GM21390 (cell line): ENCODE measurements at regions not wholly inside any gene's neighbourhood (a gene's known extent, or its start where the extent isn't known, plus 50 kb on each side); places are given as distances from the start of the nearest gene placed in this dataset.
"Not testable (repeated sequence)": the region's sequence is repeated elsewhere in the genome, so short reads cannot be mapped to it uniquely, and the experiment has no call there.

Experiments used
- ATAC-seq: cut with Tn5 transposase; IDR thresholded peaks from one replicate; pipeline ENCODE4 v1.9.1; 2021; ENCODE audit not compliant: unreplicated experiment

DNA sequence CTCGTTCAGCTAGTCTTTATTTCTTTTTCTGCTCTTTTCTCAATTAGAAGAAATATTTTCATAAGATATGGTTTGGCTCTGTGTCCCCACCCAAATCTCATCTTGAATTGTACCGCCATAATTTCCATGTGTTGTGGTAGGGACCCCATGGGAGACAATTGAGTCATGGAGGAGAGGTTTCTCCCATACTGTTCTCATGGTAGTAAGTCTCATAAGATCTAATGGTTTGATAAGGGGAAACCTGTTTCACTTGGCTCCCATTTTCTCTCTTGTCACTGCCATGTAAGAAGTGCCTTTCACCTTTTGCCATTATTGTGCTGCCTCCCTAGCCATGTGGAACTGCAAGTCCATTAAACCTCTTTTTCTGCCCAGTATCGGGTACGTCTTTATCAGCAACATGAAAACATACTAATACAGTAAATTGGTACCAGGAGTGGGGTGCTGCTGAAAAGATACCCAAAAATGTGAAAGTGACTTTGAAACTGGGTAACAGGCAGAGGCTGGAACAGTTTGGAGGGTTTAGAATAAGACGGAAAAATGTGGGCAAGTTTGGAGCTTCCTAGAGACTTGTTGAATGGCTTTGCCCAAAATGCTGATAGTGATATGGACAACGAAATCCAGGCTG lies 112.0 kb upstream of the SMARCA2 start:
- ATAC-seq: not testable (repeated sequence)

DNA sequence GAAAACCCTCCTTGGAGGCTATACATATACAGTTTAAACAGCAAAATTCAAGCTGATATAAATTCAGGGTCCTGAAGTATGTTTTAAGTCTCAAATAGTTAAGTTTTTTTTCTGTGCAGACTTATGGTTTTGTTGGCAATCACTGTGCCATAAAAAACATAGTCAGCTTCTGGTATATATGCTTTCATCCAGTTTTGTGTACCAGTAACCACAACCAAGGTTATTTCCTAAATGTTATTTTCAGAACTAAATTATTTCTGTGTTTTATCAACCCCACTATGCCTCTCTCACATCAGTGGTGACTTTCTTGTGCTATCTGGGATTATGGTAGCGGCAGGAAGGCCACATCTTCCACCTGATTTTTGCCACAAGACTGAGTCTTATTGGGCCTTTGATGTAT lies 107.7 kb upstream of the SMARCA2 start:
- no peak for ATAC-seq

DNA sequence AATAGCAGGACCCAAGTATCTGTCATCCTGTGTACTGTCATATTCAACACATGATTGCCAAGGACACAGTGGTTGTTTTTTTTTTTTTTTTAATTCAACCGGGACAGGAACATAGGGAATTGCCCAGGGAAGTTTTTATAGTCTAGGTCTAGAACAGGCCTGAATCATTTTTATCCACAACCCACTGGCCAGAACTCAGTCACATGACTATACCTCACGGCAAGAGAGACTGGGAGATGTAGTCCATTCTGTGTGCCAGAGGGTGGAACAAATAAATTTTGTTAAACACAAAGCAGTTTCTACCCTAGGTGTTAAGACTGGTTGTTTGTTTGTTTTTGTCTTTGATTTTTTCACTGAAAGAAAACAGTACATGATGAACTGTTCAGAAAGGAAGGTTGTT lies 105.8 kb upstream of the SMARCA2 start:
- no peak for ATAC-seq

DNA sequence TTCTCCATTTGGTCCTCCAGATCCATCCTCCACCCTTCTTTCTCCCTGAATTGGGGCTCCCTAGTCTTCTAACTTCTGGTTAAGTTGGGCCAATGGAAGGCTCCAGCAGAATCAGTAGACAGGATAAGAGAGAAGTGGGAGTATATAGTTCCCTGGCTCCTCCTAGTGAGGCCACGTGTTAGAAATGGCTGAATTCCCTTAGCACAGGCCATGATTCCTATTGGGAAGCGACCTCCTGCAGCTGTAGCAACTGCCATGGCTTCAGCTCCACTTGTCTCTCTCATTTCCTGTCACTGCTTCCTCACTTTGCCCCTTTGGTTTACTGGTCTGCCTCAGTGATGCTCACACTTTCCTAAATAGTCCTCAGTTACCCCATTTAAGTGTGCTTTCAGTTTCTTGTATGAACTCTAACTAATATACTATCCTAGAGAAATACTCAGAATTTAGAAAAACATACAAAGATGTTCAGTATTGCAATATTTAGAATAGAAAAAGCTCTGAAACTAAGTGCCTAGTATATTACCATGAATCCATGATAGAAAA lies 104.8 kb upstream of the SMARCA2 start:
- no peak for ATAC-seq

DNA sequence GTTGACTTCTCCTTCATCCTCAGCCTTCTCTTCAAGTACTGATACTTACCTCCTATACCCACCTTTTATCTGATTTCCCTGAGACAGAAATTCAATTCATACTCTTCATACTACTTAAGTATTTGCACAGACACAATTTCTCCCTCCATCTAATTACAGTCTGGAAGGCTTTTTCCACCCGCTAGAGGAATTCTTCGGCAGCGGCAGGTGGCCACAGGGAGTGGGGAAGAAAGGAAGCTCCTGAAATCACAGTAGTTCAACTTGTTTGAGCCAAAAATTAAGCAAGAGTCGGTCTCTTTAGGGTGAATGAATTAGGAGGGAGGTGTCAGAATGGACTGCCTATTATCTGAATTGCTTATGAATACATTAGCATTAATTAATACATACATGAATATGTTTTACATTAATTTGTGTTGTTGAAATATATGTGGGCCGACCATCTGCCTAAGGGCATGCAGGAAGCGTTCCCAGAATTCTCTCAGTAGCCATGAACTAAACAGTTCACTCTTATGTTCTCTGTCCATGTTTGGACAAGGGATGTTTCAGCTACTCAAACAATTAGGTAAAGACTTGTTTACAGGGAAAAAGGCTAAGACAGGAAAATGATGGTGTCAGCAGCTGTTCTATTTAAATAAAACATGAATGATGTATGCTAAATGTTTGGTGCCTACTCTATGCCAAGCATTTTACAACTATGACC lies 101.4 kb upstream of the SMARCA2 start:
- no peak for ATAC-seq

DNA sequence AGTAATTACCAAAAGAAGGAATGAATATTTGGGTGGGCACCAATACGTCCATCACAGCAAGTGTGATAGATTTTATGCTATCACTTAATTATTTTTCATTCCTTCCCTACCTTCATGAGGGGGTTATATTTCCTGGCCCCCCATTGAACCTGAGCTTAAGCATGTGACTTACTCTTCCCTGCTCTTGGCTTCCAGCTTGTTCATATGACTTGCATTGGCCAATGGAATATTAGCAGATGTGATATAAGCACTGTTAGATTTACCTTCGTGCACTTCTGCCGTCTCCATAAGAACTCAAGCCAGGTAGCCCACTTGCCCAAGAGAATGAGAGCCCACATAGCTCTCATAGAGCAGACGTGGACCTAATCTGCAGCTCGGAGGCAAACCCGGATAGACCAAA lies 99.1 kb upstream of the SMARCA2 start:
- ATAC-seq: no peak

DNA sequence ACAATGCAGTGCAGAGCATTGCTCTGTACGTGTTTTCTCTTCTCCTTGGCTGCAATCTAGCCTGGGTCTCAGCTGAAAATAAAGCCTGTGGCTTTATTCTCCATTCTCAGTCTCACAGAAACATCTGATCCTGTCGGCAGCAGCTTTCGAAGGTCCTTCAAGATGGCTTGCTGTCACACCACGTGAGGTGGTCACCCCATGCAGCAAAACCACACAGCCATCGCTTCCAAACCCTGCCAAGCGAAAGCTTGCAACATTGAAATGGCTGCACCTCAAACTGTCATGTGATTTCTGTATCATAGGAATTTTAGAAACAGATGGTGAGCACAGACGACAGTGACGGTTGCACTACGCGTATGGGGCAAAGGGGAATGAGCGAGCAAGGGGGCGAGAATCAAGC lies 98.5 kb upstream of the SMARCA2 start:
- no peak for ATAC-seq

DNA sequence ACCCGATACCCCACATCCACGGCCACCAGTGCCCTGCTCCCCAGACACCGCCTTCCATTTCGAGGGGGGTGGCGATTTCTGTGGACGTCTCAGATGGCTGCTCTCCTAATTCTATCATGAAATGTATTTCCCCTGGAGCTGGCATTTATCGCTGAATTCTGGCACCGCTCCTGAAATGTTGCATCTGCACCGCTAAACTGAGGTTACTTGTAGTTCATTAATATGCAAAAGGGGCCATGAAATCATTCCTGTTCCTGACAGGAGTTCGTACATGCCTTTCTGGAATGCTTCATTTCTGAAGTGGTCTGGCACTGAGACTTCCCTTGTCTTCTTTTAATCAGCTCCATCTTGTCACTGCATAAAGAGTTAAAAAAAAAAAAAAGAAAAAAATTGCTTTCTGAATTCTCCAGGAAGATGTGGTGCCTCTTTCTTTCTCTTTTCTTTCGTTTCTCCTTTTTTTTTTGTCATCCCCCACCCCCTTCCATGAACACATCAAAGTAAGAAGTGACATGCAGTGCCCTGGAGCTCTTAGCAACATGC lies 97.7 kb upstream of the SMARCA2 start:
- no peak for ATAC-seq

DNA sequence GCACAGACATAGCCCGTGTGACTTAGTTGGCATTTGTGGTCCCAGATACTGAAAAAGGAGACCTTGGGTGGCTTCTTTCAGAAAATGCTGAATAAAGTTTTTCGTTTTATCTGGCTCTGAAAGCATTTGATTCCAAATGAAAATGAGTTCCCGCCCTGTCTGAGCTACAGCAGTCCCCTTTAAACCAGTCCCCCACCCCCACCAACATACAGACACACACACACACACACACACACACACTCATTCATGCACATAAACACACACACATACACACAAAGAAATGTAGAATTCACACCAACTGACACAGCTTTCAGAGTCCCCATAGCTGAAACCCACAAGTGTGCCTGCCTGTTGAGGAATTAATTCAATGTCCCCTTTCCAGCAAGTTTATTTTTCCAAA lies 97.0 kb upstream of the SMARCA2 start:
- ATAC-seq: no peak

DNA sequence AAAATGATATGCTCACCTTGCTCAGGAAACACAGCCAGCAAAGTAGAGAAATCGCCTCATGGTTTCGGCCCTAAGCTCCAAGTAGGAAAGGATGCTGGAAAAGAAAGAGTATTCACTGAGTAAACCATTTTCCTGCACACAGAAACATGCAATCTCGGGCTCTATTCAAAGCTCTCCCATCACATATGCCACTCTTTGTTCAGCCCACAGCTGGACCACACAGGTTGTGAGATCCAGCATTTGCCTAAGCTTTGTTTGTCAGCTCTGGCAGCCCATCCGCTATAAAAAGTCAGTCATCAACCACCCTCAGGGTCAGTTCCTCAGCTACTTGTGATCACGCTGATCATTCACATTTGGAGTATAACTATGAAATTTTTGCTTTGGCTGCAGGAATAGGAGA lies 96.5 kb upstream of the SMARCA2 start:
- no peak for ATAC-seq

DNA sequence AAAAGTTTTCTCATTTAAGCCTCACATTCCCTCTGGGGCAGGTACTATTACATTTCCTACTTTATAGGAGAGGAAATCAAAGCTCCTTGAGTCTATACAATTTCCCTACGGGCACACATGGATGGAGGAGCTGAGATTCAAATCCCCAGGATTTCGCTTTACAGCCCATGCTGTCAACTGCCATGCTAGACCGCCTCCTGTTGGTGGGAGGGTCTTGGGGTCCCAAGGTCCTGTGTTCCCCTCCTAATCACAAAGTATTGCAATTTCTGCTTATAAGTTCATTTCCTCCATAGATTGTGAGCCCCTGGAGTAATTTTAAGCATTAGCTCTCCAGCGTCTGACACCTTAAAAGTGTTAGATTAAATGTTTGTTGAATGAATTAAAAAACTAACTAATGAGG lies 95.9 kb upstream of the SMARCA2 start:
- ATAC-seq: no peak

DNA sequence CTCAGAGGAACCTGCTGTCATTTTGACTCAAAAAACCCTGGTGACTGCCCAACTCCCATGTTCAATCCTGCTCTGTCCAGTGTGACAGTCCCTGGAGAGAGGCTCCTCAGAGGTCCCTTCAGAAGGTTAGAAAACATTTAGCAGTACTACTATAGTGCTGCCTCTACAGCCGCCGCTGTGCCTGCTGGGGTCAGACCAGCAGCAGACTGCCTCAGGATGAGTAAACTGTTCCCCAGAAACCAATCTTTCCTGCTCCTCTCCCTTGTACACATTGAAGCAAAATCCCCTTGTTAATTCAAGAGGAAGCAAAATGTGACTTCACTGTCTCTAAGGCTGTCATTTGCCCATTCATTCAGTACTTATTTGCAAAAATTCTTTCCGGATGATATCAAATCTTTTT lies 94.8 kb upstream of the SMARCA2 start:
- ATAC-seq: no peak

DNA sequence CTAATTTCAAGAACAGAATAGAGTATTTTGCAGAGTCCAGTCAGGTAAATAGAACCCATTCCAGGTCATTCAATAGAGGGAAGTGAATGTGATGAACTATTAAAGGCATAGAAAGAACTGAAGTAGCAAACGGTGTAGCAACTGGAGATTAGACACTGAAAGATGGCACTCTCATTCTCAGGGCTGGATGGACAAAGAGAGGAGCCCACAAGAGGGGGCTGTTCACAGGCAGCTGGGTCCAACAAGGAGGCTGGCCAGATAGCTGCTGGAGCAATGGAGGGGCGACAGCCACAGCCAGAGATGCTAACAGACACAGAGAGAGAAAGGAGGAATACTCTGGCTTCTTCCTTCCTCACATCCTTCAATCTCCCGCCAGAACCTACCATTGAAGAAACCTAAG lies 93.1 kb upstream of the SMARCA2 start:
- no peak for ATAC-seq

DNA sequence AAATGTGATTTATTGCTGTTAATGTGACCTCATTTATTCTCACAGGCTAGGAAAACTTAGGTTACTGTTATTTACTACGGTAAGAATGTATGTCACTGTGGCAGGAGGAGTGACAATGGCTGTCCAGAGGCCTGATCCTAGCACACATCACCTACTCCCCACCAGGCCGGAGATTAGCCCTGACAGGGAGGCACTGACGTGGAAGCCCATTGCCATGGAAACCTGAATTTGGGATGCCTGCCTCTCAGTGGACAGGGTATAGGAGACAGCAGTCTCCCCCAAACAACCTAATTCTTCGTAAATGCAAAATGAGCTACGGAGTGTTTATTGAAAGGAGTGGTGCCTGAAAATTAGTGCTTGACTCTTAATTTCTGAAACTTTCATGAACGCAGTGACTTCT lies 87.6 kb upstream of the SMARCA2 start:
- no peak for ATAC-seq

DNA sequence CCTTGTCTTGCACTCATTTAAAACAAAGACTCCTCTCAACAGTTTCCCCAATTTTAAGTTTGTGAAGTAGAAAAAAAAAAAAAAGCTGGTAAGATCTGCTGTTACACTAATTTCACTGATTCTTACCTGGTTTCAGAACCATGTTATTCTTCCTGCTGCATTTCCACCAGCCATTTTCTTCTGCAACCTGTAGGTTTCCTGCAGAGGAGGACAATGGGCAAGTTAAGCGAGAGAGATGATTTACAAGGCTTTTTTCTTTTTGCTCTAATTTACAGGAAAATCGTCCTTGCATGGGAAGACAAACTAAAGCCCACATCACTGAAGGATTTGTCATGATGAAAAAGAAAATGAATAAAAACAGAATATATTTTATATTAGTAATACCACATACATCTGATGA lies 86.0 kb upstream of the SMARCA2 start:
- ATAC-seq: no peak

DNA sequence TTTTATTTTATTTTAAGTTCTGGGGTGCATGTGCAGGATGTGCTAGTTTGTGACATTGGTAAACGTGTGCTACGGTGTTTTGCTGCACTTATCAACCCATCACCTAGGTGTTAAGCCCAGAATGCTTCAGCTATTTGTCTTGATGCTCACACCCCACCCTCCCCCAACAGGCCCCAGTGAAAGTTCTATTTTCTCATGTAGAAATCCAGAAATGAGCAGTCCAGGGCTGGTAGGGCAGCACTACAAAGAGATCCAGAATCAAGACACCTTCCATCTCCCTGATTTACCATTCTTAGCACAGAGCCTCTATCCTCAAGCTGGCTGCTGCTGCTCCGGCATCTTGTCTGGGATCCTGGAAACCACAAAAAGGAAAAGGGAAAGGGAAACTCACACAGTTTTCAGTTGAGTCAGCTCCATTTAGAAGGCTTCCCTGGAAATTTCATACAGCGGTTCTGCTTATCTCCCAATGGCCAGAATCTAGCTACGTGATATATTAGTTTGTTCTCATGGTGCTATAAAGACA lies 85.4 kb upstream of the SMARCA2 start:
- peak; percentile 76 for ATAC-seq

DNA sequence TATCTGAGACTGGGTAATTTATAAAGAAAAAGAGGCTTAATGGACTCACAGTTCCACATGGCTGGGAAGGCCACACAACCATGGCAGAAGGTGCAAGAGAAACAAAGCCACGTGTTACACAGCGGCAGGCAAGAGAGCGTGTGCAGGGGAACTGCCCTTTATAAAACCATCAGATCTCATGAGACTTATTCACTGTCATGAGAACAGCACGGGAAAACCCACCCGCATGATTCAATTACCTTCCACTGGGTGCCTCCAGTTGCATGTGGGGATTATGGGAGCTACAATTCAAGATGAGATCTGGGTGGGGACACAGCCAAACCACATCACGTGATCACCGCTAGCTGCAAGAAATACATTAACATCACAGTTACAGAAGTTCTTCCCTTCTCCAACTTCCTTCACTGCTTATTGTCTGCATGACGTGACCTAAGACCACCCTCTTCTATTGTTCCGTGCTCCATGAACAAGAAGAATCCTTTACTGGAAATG lies 84.9 kb upstream of the SMARCA2 start:
- ATAC-seq: peak; percentile 49

DNA sequence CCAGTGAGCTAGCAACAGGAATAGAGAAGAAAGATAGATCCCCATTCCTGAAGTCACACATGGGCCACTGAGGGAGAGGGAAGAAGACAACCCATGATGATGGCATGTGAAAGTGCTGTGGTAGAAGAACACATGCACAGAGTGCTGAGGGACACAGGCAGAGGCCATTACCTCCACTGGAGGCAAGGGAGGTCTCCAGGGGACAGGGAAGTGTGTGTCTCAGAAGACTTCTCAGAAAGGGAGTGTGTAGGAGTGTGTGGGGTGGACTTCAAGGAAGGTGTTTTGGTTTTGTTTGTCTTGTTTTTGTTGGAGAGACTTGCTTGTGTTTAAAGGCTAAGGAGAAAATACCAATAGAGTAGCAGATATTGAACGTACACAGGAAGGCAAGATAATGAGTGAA lies 77.0 kb upstream of the SMARCA2 start:
- ATAC-seq: peak; percentile 25

DNA sequence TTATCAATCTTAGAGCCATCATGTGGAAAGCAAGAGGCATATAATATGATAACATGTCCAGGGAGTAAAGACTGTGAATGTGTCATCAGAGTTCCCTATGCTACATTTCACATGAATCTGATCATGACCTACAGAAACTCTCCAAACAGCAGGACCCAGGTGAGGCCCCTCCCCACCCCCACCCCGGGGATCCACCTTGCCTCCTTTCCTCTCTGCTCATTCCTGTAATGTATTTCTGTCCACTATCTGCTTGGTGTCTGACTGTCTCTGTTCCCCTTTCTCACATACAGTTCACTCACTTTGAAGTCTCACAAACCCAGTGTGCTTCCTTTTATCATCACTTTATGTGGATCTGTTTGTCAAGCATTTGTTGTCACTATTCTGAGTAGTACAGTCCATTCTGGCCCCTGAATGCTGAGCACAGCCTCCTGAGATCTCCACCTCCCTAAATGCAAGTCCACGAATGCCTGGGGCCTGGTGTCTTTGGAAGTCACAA lies 76.4 kb upstream of the SMARCA2 start:
- ATAC-seq: peak; percentile 70

DNA sequence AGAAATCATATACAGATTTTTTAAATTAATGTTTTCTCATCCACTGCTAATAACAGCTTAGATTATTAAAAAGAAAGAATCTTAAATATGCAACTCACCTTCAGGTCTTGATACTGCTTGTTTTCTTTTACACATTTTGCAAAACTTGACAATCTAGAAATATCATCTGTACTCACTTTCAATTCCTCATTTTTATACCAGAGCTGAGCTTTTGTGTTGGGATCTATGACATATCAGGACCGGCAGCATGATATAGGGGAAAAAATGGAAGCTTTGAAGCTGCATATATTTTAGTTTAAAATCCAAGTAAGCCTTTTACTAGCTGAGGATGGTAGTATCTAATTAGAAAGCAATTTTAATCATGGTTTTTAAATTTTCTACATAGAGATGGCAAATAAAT lies 75.7 kb upstream of the SMARCA2 start:
- peak; percentile 59 for ATAC-seq

DNA sequence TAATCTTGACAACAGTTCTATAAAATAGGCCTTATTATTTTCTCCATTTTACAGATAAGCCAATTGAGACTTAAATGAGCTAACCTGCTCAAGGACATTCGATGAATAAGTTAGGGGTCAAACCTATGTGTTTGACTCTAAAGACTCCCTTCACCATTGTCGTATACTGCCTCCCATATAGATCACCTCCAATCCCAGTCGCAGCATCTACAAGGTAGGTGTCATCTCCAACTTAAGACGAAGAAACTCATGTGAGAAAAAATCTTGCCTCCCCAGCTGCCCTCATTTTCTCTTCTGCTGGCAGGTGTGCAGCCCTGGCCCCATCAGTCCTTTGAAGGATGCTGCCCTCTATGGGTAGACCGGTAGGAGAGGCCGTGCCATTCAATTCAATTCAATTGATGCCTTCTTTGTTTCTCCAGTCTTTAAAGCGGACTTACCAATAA lies 75.2 kb upstream of the SMARCA2 start:
- ATAC-seq: peak; percentile 73

DNA sequence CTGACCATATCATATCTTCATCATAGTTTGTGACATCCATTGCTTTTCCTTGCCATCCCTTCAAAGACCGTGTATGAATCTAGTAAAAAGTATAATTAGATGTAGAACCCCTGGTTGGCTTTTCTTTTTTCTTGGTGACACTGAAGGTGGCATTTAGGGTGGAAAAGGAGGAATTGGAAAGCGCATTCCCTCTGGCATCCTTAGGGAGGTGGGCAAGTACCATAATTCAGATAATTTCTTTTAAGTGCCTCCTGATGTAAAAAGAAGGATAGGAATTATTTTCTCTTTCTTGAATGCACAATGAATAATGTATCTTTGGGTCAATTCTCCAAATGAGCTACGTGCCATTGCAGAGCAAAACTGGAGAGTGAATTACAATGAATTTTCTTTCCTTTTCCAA lies 73.2 kb upstream of the SMARCA2 start:
- ATAC-seq: no peak
